ENCODE measurements at regions not wholly inside any gene's neighbourhood (a gene's known extent, or its start where the extent isn't known, plus 50 kb on each side); places are given as distances from the start of the nearest gene placed in this dataset.

- no peak for TF ChIP-seq POLR2A (IDR thresholded peaks at IDR 0.05; ENCODE audit: low read length)
- TF ChIP-seq GATA1 (IDR thresholded peaks at IDR 0.05; ENCODE audit: low read depth, low read length), result no peak
Measured at GRCh38 chr2:238725298-238725697, 122.6 kb upstream of the TWIST2 start.
